ENCODE measurements at regions not wholly inside any gene's neighbourhood (a gene's known extent, or its start where the extent isn't known, plus 50 kb on each side); places are given as distances from the start of the nearest gene placed in this dataset.

GRCh38 chr15:26374806-26375205, 398.1 kb downstream of the GABRB3 start:
- Histone ChIP-seq H3K27ac (ENCODE audit: low read length) (no peak overlapping the region), H2AFZ (ENCODE audit: low read depth, low read length) (no peak overlapping the region), H3K9me2 (ENCODE audit: insufficient read depth, low read length) (no peaks in the 10 kb centered on the region), H3K79me2 (replicated peaks; ENCODE audit: insufficient read depth, low read length) (no peaks in the 10 kb centered on the region), H3K9ac (ENCODE audit: low read length) (no peak overlapping the region), H3K36me3 (ENCODE audit: insufficient read depth, low read length) (no peaks in the 10 kb centered on the region), H3K4me3 (ENCODE audit: low read length) (no peak overlapping the region), H3F3A (ENCODE audit: insufficient read depth, low read length, poor library complexity, severe bottlenecking) (no peaks in the 10 kb centered on the region), H4K20me1 (ENCODE audit: insufficient read depth) (no peaks in the 10 kb centered on the region), H3K27me3 (ENCODE audit: insufficient read depth, low read depth, low read length) (no peaks in the 10 kb centered on the region), H3K4me2 (ENCODE audit: low read length) (no peak overlapping the region), H3K9me3 (ENCODE audit: low read length) (no peaks in the 10 kb centered on the region)
- TF ChIP-seq, protein P1, sequence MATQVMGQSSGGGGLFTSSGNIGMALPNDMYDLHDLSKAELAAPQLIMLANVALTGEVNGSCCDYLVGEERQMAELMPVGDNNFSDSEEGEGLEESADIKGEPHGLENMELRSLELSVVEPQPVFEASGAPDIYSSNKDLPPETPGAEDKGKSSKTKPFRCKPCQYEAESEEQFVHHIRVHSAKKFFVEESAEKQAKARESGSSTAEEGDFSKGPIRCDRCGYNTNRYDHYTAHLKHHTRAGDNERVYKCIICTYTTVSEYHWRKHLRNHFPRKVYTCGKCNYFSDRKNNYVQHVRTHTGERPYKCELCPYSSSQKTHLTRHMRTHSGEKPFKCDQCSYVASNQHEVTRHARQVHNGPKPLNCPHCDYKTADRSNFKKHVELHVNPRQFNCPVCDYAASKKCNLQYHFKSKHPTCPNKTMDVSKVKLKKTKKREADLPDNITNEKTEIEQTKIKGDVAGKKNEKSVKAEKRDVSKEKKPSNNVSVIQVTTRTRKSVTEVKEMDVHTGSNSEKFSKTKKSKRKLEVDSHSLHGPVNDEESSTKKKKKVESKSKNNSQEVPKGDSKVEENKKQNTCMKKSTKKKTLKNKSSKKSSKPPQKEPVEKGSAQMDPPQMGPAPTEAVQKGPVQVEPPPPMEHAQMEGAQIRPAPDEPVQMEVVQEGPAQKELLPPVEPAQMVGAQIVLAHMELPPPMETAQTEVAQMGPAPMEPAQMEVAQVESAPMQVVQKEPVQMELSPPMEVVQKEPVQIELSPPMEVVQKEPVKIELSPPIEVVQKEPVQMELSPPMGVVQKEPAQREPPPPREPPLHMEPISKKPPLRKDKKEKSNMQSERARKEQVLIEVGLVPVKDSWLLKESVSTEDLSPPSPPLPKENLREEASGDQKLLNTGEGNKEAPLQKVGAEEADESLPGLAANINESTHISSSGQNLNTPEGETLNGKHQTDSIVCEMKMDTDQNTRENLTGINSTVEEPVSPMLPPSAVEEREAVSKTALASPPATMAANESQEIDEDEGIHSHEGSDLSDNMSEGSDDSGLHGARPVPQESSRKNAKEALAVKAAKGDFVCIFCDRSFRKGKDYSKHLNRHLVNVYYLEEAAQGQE (IDR thresholded peaks at IDR 0.05; ENCODE audit: borderline replicate concordance): no peak
- TF ChIP-seq CTCF (IDR thresholded peaks at IDR 0.05; ENCODE audit: poor library complexity, severe bottlenecking): no peak

DNA sequence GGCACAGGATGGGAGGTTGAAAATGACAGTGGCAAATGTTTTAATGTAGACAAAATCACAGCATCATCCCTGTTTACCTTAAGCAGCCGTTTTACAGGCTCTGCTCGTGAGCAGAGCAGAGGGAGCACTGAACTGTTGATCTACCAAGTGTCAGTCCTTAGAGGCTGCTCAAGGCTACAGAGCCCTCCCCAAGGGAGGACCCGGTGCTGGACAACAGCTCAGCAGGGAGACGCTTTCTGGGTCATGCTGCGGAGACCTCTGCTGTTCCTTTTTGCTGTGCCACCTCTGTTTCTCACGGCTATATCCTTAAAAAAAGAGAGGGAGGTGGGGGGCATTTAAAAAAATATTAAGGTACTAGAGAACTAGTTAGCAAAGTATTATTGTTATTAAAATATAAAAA, 400.2 kb downstream of the GABRB3 start:
- TF ChIP-seq EZH2 (IDR thresholded peaks at IDR 0.05; ENCODE audit: borderline replicate concordance, insufficient read depth, low read length, poor library complexity, severe bottlenecking) (no peak), RAD21 (conservative IDR thresholded peaks at IDR 0.05) (no peak), SMC3 (conservative IDR thresholded peaks at IDR 0.05; ENCODE audit: poor library complexity) (no peak), CTCF (IDR thresholded peaks at IDR 0.05; ENCODE audit: poor library complexity, severe bottlenecking) (no peak)

DNA sequence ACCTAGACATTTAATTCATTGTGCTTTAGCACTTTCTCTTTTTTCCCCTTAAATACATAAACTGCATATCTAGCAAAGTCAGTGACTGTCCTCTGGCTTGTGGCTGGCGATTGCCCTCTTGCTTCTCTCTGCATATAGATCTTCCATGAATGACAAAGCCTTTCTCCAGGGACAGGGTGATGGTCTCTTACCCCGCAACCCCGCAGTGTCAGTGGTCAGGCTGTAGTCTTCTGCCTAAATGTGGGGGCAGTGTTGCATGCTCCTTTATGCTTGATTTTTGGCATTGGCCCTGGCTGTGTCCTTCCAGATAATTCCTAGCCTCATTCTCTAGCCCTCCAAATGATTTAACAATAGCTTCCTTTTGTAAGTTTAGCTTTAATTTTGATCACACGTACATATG, 407.8 kb downstream of the GABRB3 start:
- Histone ChIP-seq H3K27me3 (ENCODE audit: insufficient read depth, low read depth, low read length) (no peaks in the 10 kb centered on the region), H4K20me1 (ENCODE audit: insufficient read depth) (no peaks in the 10 kb centered on the region), H3K27ac (ENCODE audit: low read length) (no peak overlapping the region), H3K4me3 (ENCODE audit: low read length) (no peak overlapping the region), H3K79me2 (replicated peaks; ENCODE audit: insufficient read depth, low read length) (no peaks in the 10 kb centered on the region), H3K36me3 (ENCODE audit: insufficient read depth, low read length) (no peaks in the 10 kb centered on the region), H3K9me2 (ENCODE audit: insufficient read depth, low read length) (no peaks in the 10 kb centered on the region), H3K4me2 (ENCODE audit: low read length) (no peak overlapping the region), H3K9me3 (ENCODE audit: low read length) (no peaks in the 10 kb centered on the region), H2AFZ (ENCODE audit: low read depth, low read length) (no peak overlapping the region), H3F3A (ENCODE audit: insufficient read depth, low read length, poor library complexity, severe bottlenecking) (no peaks in the 10 kb centered on the region), H3K9ac (ENCODE audit: low read length) (no peak overlapping the region)
- TF ChIP-seq, protein P1 (IDR thresholded peaks at IDR 0.05; ENCODE audit: borderline replicate concordance): no peak
- TF ChIP-seq RAD21 (conservative IDR thresholded peaks at IDR 0.05) (no peak), TAF1 (IDR thresholded peaks at IDR 0.05; ENCODE audit: low read depth) (no peak), SMC3 (conservative IDR thresholded peaks at IDR 0.05; ENCODE audit: poor library complexity) (no peak)

More for the DNA sequence above, 400.2 kb downstream of the GABRB3 start:
- Histone ChIP-seq H3K27me3 (ENCODE audit: insufficient read depth, low read depth, low read length) (no peaks in the 10 kb centered on the region), H3K4me3 (ENCODE audit: low read length) (no peak overlapping the region), H3K9me3 (ENCODE audit: low read length) (no peaks in the 10 kb centered on the region), H3K79me2 (replicated peaks; ENCODE audit: insufficient read depth, low read length) (no peaks in the 10 kb centered on the region), H3K9ac (ENCODE audit: low read length) (no peak overlapping the region), H3F3A (ENCODE audit: insufficient read depth, low read length, poor library complexity, severe bottlenecking) (no peaks in the 10 kb centered on the region), H3K27ac (ENCODE audit: low read length) (no peak overlapping the region), H4K20me1 (ENCODE audit: insufficient read depth) (no peaks in the 10 kb centered on the region), H3K36me3 (ENCODE audit: insufficient read depth, low read length) (no peaks in the 10 kb centered on the region), H3K9me2 (ENCODE audit: insufficient read depth, low read length) (no peaks in the 10 kb centered on the region), H3K4me2 (ENCODE audit: low read length) (no peak overlapping the region), H2AFZ (ENCODE audit: low read depth, low read length) (no peak overlapping the region)

All from neural cell (in vitro differentiated cells).